ENCODE measurements at regions not wholly inside any gene's neighbourhood (a gene's known extent, or its start where the extent isn't known, plus 50 kb on each side); places are given as distances from the start of the nearest gene placed in this dataset.

DNA sequence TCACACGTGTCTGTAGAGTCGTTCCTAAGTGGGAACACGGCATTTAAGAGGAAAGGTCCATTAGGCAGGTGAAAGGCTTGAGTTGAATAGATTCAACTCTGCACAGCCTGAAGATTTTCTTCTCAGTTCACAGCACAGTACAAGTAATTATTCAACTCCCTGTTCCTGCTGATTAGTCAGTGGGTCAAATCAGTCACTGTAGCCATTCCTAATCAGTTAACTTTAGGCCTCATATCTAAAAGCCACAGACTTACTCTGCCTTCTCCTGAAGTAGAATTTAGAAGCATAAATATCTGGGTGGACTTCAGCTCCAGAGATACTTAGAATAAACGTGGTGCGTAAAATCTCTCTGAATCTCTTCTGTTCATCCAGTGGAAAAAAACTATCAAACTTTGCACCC lies 872.4 kb downstream of the C6orf118 start:
- Histone ChIP-seq H3K4me3 (no peak overlapping the region), H3K9me3 (replicated peaks; ENCODE audit: control insufficient read depth, insufficient read depth, low read depth, low read length) (no peaks in the 10 kb centered on the region), H3K27me3 (ENCODE audit: control insufficient read depth in 2 of 2, insufficient read depth in 2 of 2, low read length in 2 of 2) (no peaks in the 10 kb centered on the region), H3K9ac (ENCODE audit: insufficient read depth in 1 of 2, low read depth in 2 of 2, low read length in 2 of 2) (no peak overlapping the region), H2AFZ (ENCODE audit: low read depth, low read length) (no peak overlapping the region), H3K27ac (ENCODE audit: extremely low read depth, low read depth, low read length) (no peak overlapping the region), H3K4me2 (ENCODE audit: insufficient read depth, low read length) (no peak overlapping the region), H3K9me1 (ENCODE audit: control insufficient read depth, insufficient read depth, low read length) (no peaks in the 10 kb centered on the region), H3K4me1 (replicated peaks in 1 of 2; ENCODE audit: control insufficient read depth in 2 of 2, insufficient read depth in 2 of 2, low read length in 2 of 2) (peaks cover 0 to 2% of the 10 kb centered on the region in 2 experiments; a peak in 2 of 5 replicates), H3K79me2 (ENCODE audit: control insufficient read depth, insufficient read depth, low read length) (no peaks in the 10 kb centered on the region), H3K36me3 (ENCODE audit: control insufficient read depth, insufficient read depth, low read length) (no peaks in the 10 kb centered on the region), H4K20me1 (replicated peaks; ENCODE audit: control insufficient read depth, insufficient read depth, low read length) (no peaks in the 10 kb centered on the region)
- BruUV-seq (replicated peaks) = no TSS peak
- FAIRE-seq (peak; percentile 55), ATAC-seq (peak; percentile 75), DNase-seq (ENCODE audit: extremely low read depth in 1 of 4, low spot score in 3 of 4) (peak in 2 of 4 experiments; percentile 36 to 41)
- intact Hi-C loops (cut with micrococcal nuclease) = no loop called here
- ChIA-PET CTCF (ENCODE audit: low intra/inter-chr PET ratio) (no interaction called here), POLR2A (no interaction called here)
- 0% methylated on average over 5 of the region's 5 CpGs for WGBS (ENCODE audit: insufficient coverage, low coverage, missing lambda C conversion rate)
- TF ChIP-seq EHMT2 (IDR thresholded peaks at IDR 0.05) = no peak
- TF ChIP-seq TEAD4 (IDR thresholded peaks at IDR 0.05; ENCODE audit: low read length) = peak; percentile 73
- no peak for TF ChIP-seq TEAD4 (CRISPR knock-in tag; IDR thresholded peaks at IDR 0.05; ENCODE audit: borderline replicate concordance)
- TF ChIP-seq ZNF134 (CRISPR knock-in tag; conservative IDR thresholded peaks at IDR 0.05) = peak; percentile 70; the same call in 1 of the 2 replicates
- TF ChIP-seq RCOR1 (IDR thresholded peaks at IDR 0.05; ENCODE audit: borderline replicate concordance in 1 of 2, low read depth in 2 of 2, low read length in 2 of 2) = 0 out of 4 replicates have a peak, but pooled peaks of 1 of the 2 experiments have one; percentile 15
- TF ChIP-seq, protein P1, sequence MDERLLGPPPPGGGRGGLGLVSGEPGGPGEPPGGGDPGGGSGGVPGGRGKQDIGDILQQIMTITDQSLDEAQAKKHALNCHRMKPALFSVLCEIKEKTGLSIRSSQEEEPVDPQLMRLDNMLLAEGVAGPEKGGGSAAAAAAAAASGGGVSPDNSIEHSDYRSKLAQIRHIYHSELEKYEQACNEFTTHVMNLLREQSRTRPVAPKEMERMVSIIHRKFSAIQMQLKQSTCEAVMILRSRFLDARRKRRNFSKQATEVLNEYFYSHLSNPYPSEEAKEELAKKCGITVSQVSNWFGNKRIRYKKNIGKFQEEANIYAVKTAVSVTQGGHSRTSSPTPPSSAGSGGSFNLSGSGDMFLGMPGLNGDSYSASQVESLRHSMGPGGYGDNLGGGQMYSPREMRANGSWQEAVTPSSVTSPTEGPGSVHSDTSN (CRISPR knock-in tag; IDR thresholded peaks at IDR 0.05; ENCODE audit: low read depth) = no peak
- TF ChIP-seq, protein P1 (tag; conservative IDR thresholded peaks at IDR 0.05; ENCODE audit: low read depth) = no peak
- no peak for TF ChIP-seq HNRNPLL (IDR thresholded peaks at IDR 0.05; ENCODE audit: low read depth, low read length, poor library complexity, severe bottlenecking)
- TF ChIP-seq CBFA2T2 (conservative IDR thresholded peaks at IDR 0.05) = peak; percentile 68
- TF ChIP-seq SAFB (IDR thresholded peaks at IDR 0.05; ENCODE audit: borderline replicate concordance, low read depth, low read length) = no peak
- TF ChIP-seq KDM1A (IDR thresholded peaks at IDR 0.05) = peak in 1 of 2 experiments; percentile 70; a peak in 3 of 4 replicates
- TF ChIP-seq TAL1 (IDR thresholded peaks at IDR 0.05) = peak; percentile 64; the same call in 1 of the 2 replicates
- TF ChIP-seq ATF7 (IDR thresholded peaks at IDR 0.05) = no peak
- peak; percentile 42; the same call in 1 of the 2 replicates for TF ChIP-seq STAT5A (IDR thresholded peaks at IDR 0.05; ENCODE audit: borderline replicate concordance, low read length)
- TF ChIP-seq FOSL1 (tag; conservative IDR thresholded peaks at IDR 0.05) = peak; percentile 31; the same call in 1 of the 2 replicates
- TF ChIP-seq, protein P2, sequence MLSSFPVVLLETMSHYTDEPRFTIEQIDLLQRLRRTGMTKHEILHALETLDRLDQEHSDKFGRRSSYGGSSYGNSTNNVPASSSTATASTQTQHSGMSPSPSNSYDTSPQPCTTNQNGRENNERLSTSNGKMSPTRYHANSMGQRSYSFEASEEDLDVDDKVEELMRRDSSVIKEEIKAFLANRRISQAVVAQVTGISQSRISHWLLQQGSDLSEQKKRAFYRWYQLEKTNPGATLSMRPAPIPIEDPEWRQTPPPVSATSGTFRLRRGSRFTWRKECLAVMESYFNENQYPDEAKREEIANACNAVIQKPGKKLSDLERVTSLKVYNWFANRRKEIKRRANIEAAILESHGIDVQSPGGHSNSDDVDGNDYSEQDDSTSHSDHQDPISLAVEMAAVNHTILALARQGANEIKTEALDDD (IDR thresholded peaks at IDR 0.05) = peak; percentile 83
- TF ChIP-seq NCOR1 (IDR thresholded peaks at IDR 0.05) = peak; percentile 56; the same call in 1 of the 2 replicates
- peak; percentile 82 for TF ChIP-seq CBFA2T3 (IDR thresholded peaks at IDR 0.05)
- no peak for TF ChIP-seq ZNF184 (CRISPR knock-in tag; IDR thresholded peaks at IDR 0.05)
- TF ChIP-seq ARID1B (IDR thresholded peaks at IDR 0.05) = peak; percentile 71
- in situ Hi-C loops (cut with MboI) = no loop called here

Measured in K562 (cell line).